ENCODE measurements at regions not wholly inside any gene's neighbourhood (a gene's known extent, or its start where the extent isn't known, plus 50 kb on each side); places are given as distances from the start of the nearest gene placed in this dataset.

- no peak for TF ChIP-seq CTCF (IDR thresholded peaks at IDR 0.05)
- no peak for TF ChIP-seq POLR2A (IDR thresholded peaks at IDR 0.05)
- TF ChIP-seq POLR2AphosphoS5 (IDR thresholded peaks at IDR 0.05): no peak
Measured at GRCh38 chr1:98315309-98315708, 346.2 kb upstream of the SNX7 start.
